Peyer's patch (tissue), 4 donors: ENCODE measurements at regions not wholly inside any gene's neighbourhood (a gene's known extent, or its start where the extent isn't known, plus 50 kb on each side); places are given as distances from the start of the nearest gene placed in this dataset.
A peak's percentile ranks its signal among the peaks of the same experiment; 100 is the strongest.
"Not testable (repeated sequence)": the region's sequence is repeated elsewhere in the genome, so short reads cannot be mapped to it uniquely, and the experiment has no call there.

Experiments
- DNase-seq, 3 donors: peaks; one replicate each; pipeline ENCODE4 v3.0.0-alpha.2; 2017 to 2019
- H3K27ac ChIP-seq, 4 donors: fragments of 200-600 bp; sonication (generic); one replicate each; pipeline ENCODE4 v1.5.1; 2016 to 2019
- H3K27me3 ChIP-seq, 2 donors: fragments of 200-600 bp; sonication (generic); one replicate each; pipeline ENCODE4 v1.5.1; 2019
- H3K36me3 ChIP-seq, 3 donors: fragments of 200-600 bp; sonication (generic); one replicate each; pipeline ENCODE4 v1.5.1; 2016 to 2019
- H3K4me1 ChIP-seq, 4 donors: fragments of 200-600 bp; sonication (generic); one replicate each; pipeline ENCODE4 v1.5.1; 2016 to 2019
- H3K4me3 ChIP-seq, 4 donors: fragments of 200-600 bp; sonication (generic); 1 replicate in 3 of 4; 2 replicates in 1 of 4; pipeline ENCODE4 v1.5.1; 2016 to 2019; ENCODE audit warnings: mild to moderate bottlenecking in 1 of 4
- H3K9me3 ChIP-seq, 4 donors: fragments of 200-600 bp; sonication (generic); one replicate each; pipeline ENCODE4 v1.5.1; 2016 to 2019; ENCODE audit warnings: mild to moderate bottlenecking in 1 of 4
- POLR2A ChIP-seq, 2 donors: fragments of 450-650 bp; IDR thresholded peaks; one replicate each; pipeline ENCODE4 v1.5.1; 2017; ENCODE audit warnings: antibody characterized with exemption in 2 of 2, mild to moderate bottlenecking in 2 of 2, moderate library complexity in 2 of 2
- TF ChIP-seq, protein P1 (sequence below), 6 experiments: fragments of 450-650 bp in 4 of 6; fragments of 200-600 bp in 2 of 6; sonication (generic) in 1 of 6; IDR thresholded peaks; one replicate each; pipeline ENCODE4 v1.5.1; 2017 to 2019; ENCODE audit warnings: antibody characterized with exemption in 6 of 6, mild to moderate bottlenecking in 3 of 6, moderate library complexity in 1 of 6

- Histone ChIP-seq H3K27ac (no peak overlapping the region), H3K4me1 (peaks cover 0 to 4% (median 0%) of the 10 kb centered on the region in 4 donors)
- DNase-seq, result no peak
Measured at GRCh38 chr16:88192601-88193000, 190.2 kb upstream of the ZNF469 start.

DNA sequence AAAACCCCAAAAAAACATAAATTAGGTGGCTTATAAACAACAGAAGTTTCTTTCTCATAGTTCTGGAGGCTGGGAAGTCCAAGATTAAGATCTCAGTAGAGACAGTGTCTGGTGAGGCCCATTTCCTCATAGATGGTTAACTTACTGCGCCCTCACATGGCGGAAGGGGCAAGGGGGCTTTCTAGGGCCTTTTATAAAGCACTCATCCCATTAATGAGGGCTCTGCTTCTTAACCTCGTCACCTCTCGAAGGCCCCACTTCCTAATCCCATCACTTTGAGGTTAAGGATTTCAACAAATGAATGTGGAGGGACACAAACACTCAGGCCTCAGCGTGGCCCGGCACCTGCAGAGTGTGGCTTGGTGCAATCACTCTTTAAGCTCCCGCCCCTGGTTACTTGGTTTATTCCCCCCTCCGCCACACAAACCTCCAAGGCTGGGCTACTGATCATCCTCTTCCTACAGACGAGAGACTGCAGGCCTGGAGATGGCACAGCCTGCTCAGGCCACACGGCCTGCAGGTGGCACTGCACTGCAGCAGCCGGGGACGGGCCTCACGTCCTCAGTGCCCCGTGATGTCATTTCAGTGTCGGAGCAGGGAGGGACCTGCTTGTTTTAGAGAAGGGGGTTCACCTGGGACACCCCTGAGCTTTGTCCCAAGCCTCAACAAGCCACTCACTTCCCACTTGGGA, 188.9 kb upstream of the ZNF469 start:
- not testable (repeated sequence) for H3K36me3 ChIP-seq, H3K4me1 ChIP-seq, H3K27me3 ChIP-seq, H3K9me3 ChIP-seq
- TF ChIP-seq, protein P1, sequence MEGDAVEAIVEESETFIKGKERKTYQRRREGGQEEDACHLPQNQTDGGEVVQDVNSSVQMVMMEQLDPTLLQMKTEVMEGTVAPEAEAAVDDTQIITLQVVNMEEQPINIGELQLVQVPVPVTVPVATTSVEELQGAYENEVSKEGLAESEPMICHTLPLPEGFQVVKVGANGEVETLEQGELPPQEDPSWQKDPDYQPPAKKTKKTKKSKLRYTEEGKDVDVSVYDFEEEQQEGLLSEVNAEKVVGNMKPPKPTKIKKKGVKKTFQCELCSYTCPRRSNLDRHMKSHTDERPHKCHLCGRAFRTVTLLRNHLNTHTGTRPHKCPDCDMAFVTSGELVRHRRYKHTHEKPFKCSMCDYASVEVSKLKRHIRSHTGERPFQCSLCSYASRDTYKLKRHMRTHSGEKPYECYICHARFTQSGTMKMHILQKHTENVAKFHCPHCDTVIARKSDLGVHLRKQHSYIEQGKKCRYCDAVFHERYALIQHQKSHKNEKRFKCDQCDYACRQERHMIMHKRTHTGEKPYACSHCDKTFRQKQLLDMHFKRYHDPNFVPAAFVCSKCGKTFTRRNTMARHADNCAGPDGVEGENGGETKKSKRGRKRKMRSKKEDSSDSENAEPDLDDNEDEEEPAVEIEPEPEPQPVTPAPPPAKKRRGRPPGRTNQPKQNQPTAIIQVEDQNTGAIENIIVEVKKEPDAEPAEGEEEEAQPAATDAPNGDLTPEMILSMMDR (IDR thresholded peaks at IDR 0.05), result peak in 4 of 6 experiments; percentile 45 to 78 (median 73)
- peak in 2 of 3 donors; percentile 78 to 79 for DNase-seq
- H3K27ac ChIP-seq, result peak overlapping the region in 1 of 4 donors; percentile 30
- H3K4me3 ChIP-seq, result peak overlapping the region in 1 of 4 donors; percentile 24

More at GRCh38 chr16:88192601-88193000, 190.2 kb upstream of the ZNF469 start:
- Histone ChIP-seq H3K4me3 (no peak overlapping the region), H3K27me3 (no peaks in the 10 kb centered on the region), H3K9me3 (no peaks in the 10 kb centered on the region), H3K36me3 (no peaks in the 10 kb centered on the region)
- TF ChIP-seq POLR2A (IDR thresholded peaks at IDR 0.05), result no peak
- TF ChIP-seq, protein P1 (IDR thresholded peaks at IDR 0.05), result no peak

DNA sequence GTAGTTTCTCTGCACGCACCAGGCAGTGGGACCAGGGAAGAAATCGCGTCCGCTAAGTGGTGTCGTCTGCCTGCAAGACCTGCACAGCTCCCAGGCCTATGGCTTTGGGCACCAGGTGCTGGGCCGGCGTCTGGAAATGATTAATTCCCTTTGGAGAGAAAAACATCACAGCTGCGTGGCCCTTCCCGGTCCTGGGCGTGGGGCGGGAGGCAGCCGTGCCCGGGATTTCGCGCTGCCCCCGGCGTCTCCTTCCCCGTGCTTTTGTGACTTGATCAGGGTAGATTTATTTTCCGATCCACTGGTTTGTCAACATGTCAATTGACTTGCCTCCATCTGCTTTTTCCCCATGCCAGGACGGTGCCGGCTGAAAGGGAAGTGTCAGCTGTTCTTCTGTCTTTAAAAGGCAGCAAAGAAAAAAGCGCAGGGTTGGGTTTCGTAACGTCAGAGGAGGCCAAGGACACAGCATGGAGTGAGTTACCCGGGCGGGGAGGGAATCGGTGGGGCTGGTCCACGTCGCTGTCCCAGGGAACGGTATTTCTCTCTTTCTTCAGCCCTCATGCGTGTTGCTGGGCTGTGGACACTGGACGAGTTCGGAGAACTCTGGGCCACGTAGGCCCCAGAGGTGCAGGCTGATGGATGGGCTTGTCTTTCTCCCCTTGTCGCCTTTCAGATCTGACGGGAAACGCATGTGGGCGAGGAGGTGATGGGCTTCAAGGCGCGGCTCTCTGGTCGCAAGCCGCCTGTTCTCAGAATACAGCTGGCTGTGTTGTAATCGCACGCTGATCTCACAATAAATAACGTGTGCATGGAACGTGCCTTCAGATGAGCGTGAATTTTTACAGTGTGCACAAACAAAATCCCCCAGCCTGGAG, 188.1 kb upstream of the ZNF469 start:
- no peaks in the 10 kb centered on the region for H3K9me3 ChIP-seq
- H3K4me3 ChIP-seq, result peak overlapping the region in 1 of 4 donors; percentile 24
- H3K27me3 ChIP-seq, result no peaks in the 10 kb centered on the region
- H3K27ac ChIP-seq, result peak overlapping the region in 2 of 4 donors; percentile 30 to 37
- no peak for TF ChIP-seq POLR2A (IDR thresholded peaks at IDR 0.05)
- TF ChIP-seq, protein P1 (IDR thresholded peaks at IDR 0.05), result no peak
- DNase-seq, result peak in 1 of 3 donors; percentile 59
- H3K36me3 ChIP-seq, result no peaks in the 10 kb centered on the region
- H3K4me1 ChIP-seq, result peaks cover 0 to 4% (median 0%) of the 10 kb centered on the region in 4 donors

- Histone ChIP-seq H3K27ac (peak overlapping the region in 1 of 4 donors; percentile 30), H3K27me3 (no peaks in the 10 kb centered on the region), H3K4me3 (no peak overlapping the region), H3K36me3 (no peaks in the 10 kb centered on the region), H3K9me3 (no peaks in the 10 kb centered on the region), H3K4me1 (peaks cover 0 to 4% (median 0%) of the 10 kb centered on the region in 4 donors)
- no peak for DNase-seq
- TF ChIP-seq POLR2A (IDR thresholded peaks at IDR 0.05), result no peak
- TF ChIP-seq, protein P1 (IDR thresholded peaks at IDR 0.05), result no peak
Measured at GRCh38 chr16:88195269-88195705, 187.5 kb upstream of the ZNF469 start.

- DNase-seq, result no peak
- Histone ChIP-seq H3K27ac (no peak overlapping the region), H3K9me3 (no peaks in the 10 kb centered on the region), H3K4me1 (peaks cover 0 to 4% (median 0%) of the 10 kb centered on the region in 4 donors), H3K36me3 (no peaks in the 10 kb centered on the region), H3K27me3 (no peaks in the 10 kb centered on the region), H3K4me3 (no peak overlapping the region)
- TF ChIP-seq, protein P1 (IDR thresholded peaks at IDR 0.05), result no peak
- TF ChIP-seq POLR2A (IDR thresholded peaks at IDR 0.05), result no peak
Measured at GRCh38 chr16:88195911-88196465, 186.8 kb upstream of the ZNF469 start.
